Adipose tissue (tissue), 3 donors: ENCODE measurements at regions not wholly inside any gene's neighbourhood (a gene's known extent, or its start where the extent isn't known, plus 50 kb on each side); places are given as distances from the start of the nearest gene placed in this dataset.

Experiments
- H3K27ac ChIP-seq: one replicate; pipeline ENCODE4 v1.5.1; 2013; ENCODE audit warnings: low read depth, low read length
- WGBS, 3 donors: extraction: QIAGEN DNeasy Blood & Tissue Kit; methylation state at CpG; one replicate each; pipeline ENCODE4 v1.1.7; 2013; 5-methylcytosine and 5-hydroxymethylcytosine counted together
- donor health status: healthy with polysubstance abuse.
- donor health status: Bipolar disorder and iron deficiency.
- donor health status: healthy.

GRCh38 chr13:79691826-79692225 is 210.9 kb downstream of the NDFIP2 start:
- no peak overlapping the region for H3K27ac ChIP-seq
- 94% methylated on average over 3 of the region's 3 CpGs for WGBS, 3 donors

GRCh38 chr13:79688741-79689140 is 207.8 kb downstream of the NDFIP2 start:
- WGBS, 3 donors, result 95 to 96% (median 95%) methylated on average over 5 of the region's 5 CpGs
- H3K27ac ChIP-seq, result no peak overlapping the region

GRCh38 chr13:79686441-79686840 is 205.5 kb downstream of the NDFIP2 start:
- WGBS, 3 donors, result 63 to 67% (median 65%) methylated on average over 6 of the region's 6 CpGs
- no peak overlapping the region for H3K27ac ChIP-seq

GRCh38 chr13:79684371-79684770 is 203.4 kb downstream of the NDFIP2 start:
- 94 to 98% (median 97%) methylated on average over 3 of the region's 3 CpGs for WGBS, 3 donors

GRCh38 chr13:79682164-79682563 is 201.2 kb downstream of the NDFIP2 start:
- no peak overlapping the region for H3K27ac ChIP-seq
- 85 to 98% (median 90%) methylated on average over 2 of the region's 2 CpGs for WGBS, 3 donors

More at GRCh38 chr13:79684371-79684770, 203.4 kb downstream of the NDFIP2 start:
- no peak overlapping the region for H3K27ac ChIP-seq

- WGBS, 3 donors, result 81 to 94% (median 91%) methylated on average over 1 of the region's 1 CpG
- H3K27ac ChIP-seq, result no peak overlapping the region
These were observed 200.1 kb downstream of the NDFIP2 start for GRCh38 chr13:79681069-79681468.

GRCh38 chr13:79680485-79680884 is 199.5 kb downstream of the NDFIP2 start:
- no peak overlapping the region for H3K27ac ChIP-seq

GRCh38 chr13:79679334-79679733 is 198.4 kb downstream of the NDFIP2 start:
- 1 to 9% (median 5%) methylated on average over 2 of the region's 2 CpGs for WGBS, 3 donors
- no peak overlapping the region for H3K27ac ChIP-seq

GRCh38 chr13:79678100-79678499 is 197.1 kb downstream of the NDFIP2 start:
- no peak overlapping the region for H3K27ac ChIP-seq
- WGBS, 3 donors, result 85 to 90% (median 87%) methylated on average over 2 of the region's 2 CpGs

- 67 to 91% (median 84%) methylated on average over 7 of the region's 7 CpGs for WGBS, 3 donors
- H3K27ac ChIP-seq, result no peak overlapping the region
These were observed 195.1 kb downstream of the NDFIP2 start for GRCh38 chr13:79675931-79676660.

- 52 to 95% (median 91%) methylated on average over 5 of the region's 5 CpGs for WGBS, 3 donors
- H3K27ac ChIP-seq, result no peak overlapping the region
These were observed 194.0 kb downstream of the NDFIP2 start for GRCh38 chr13:79674765-79675515.

GRCh38 chr13:79673993-79674377 is 193.0 kb downstream of the NDFIP2 start:
- WGBS, 3 donors, result 76 to 95% (median 88%) methylated on average over 1 of the region's 1 CpG
- no peak overlapping the region for H3K27ac ChIP-seq

- 74 to 83% (median 78%) methylated on average over 6 of the region's 6 CpGs for WGBS, 3 donors
- H3K27ac ChIP-seq, result no peak overlapping the region
These were observed 192.5 kb downstream of the NDFIP2 start for GRCh38 chr13:79673310-79673992.

GRCh38 chr13:79671420-79671819 is 190.5 kb downstream of the NDFIP2 start:
- H3K27ac ChIP-seq, result no peak overlapping the region
- 28 to 38% (median 30%) methylated on average over 2 of the region's 2 CpGs for WGBS, 3 donors

GRCh38 chr13:79668201-79668752 is 187.3 kb downstream of the NDFIP2 start:
- H3K27ac ChIP-seq, result no peak overlapping the region
- 31 to 68% (median 68%) methylated on average over 2 of the region's 2 CpGs for WGBS, 3 donors

- H3K27ac ChIP-seq, result no peak overlapping the region
- WGBS, 3 donors, result 84 to 92% (median 84%) methylated on average over 2 of the region's 2 CpGs
These were observed 186.8 kb downstream of the NDFIP2 start for GRCh38 chr13:79667771-79668170.

GRCh38 chr13:79663977-79664636 is 183.2 kb downstream of the NDFIP2 start:
- no peak overlapping the region for H3K27ac ChIP-seq
- WGBS, 3 donors, result 72 to 94% (median 83%) methylated on average over 6 of the region's 6 CpGs

- no peak overlapping the region for H3K27ac ChIP-seq
- 30 to 77% (median 76%) methylated on average over 2 of the region's 2 CpGs for WGBS, 3 donors
These were observed 182.5 kb downstream of the NDFIP2 start for GRCh38 chr13:79663435-79663834.

GRCh38 chr13:79662882-79663281 is 181.9 kb downstream of the NDFIP2 start:
- no peak overlapping the region for H3K27ac ChIP-seq
- 17 to 43% (median 37%) methylated on average over 3 of the region's 3 CpGs for WGBS, 3 donors
